Hepatocyte (in vitro differentiated cells): ENCODE measurements at regions not wholly inside any gene's neighbourhood (a gene's known extent, or its start where the extent isn't known, plus 50 kb on each side); places are given as distances from the start of the nearest gene placed in this dataset.

Experiments used
- DNase-seq: peaks from one replicate; pipeline ENCODE4 v3.0.0-alpha.2; 2016; ENCODE audit warnings: low spot score
- H2AFZ ChIP-seq: fragments of 200-600 bp; sonication (generic); 2 replicates; pipeline ENCODE4 v1.6.0; 2016; ENCODE audit warnings: antibody characterized with exemption, mild to moderate bottlenecking
- H3K27ac ChIP-seq: fragments of 200-600 bp; sonication (generic); 2 replicates; pipeline ENCODE4 v1.5.1; 2016; ENCODE audit warnings: mild to moderate bottlenecking
- H3K27me3 ChIP-seq: fragments of 200-600 bp; sonication (generic); 2 replicates; pipeline ENCODE4 v1.6.1; 2016
- H3K36me3 ChIP-seq: fragments of 200-600 bp; sonication (generic); replicated peaks from 2 replicates; pipeline ENCODE4 v1.5.1; 2016; ENCODE audit warnings: low read depth; ENCODE audit not compliant: insufficient read depth
- H3K4me1 ChIP-seq: fragments of 200-600 bp; sonication (generic); 2 replicates; pipeline ENCODE4 v1.5.1; 2016; ENCODE audit warnings: mild to moderate bottlenecking, moderate library complexity; ENCODE audit not compliant: insufficient read depth
- H3K4me2 ChIP-seq: fragments of 200-600 bp; sonication (generic); 2 replicates; pipeline ENCODE4 v1.6.0; 2016
- H3K4me3 ChIP-seq: fragments of 200-600 bp; sonication (generic); 2 replicates; pipeline ENCODE4 v1.5.1; 2016; ENCODE audit warnings: mild to moderate bottlenecking
- H3K79me2 ChIP-seq: fragments of 200-600 bp; sonication (generic); 2 replicates; pipeline ENCODE4 v1.6.0; 2017; ENCODE audit warnings: mild to moderate bottlenecking
- H3K9me2 ChIP-seq: fragments of 200-600 bp; sonication (generic); replicated peaks from 2 replicates; pipeline ENCODE4 v1.6.0; 2017; ENCODE audit warnings: mild to moderate bottlenecking; ENCODE audit not compliant: insufficient read depth
- H3K9me3 ChIP-seq: fragments of 200-600 bp; sonication (generic); 2 replicates; pipeline ENCODE4 v1.5.1; 2016; ENCODE audit warnings: low read depth, mild to moderate bottlenecking
- H4K20me1 ChIP-seq: fragments of 200-600 bp; sonication (generic); 2 replicates; pipeline ENCODE4 v1.6.0; 2016; ENCODE audit warnings: mild to moderate bottlenecking; ENCODE audit not compliant: insufficient read depth, poor library complexity, severe bottlenecking
- EZH2 ChIP-seq: fragments of 200-600 bp; sonication (generic); IDR thresholded peaks from 2 replicates; pipeline ENCODE4 v1.6.1; 2016; ENCODE audit warnings: antibody characterized with exemption, mild to moderate bottlenecking, borderline replicate concordance
- EZH2phosphoT487 ChIP-seq: fragments of 200-600 bp; sonication (generic); IDR thresholded peaks from one replicate; pipeline ENCODE4 v1.6.1; 2018; ENCODE audit warnings: antibody characterized with exemption, mild to moderate bottlenecking, low read depth, moderate library complexity; ENCODE audit not compliant: unreplicated experiment, severe bottlenecking
- WGBS: methylation state at CpG from one replicate; pipeline ENCODE4 v1.1.6; 2016; ENCODE audit warnings: low lambda C conversion rate; ENCODE audit errors: missing lambda C conversion rate; 5-methylcytosine and 5-hydroxymethylcytosine counted together
- TF ChIP-seq, protein P1 (sequence below): fragments of 200-600 bp; sonication (generic); IDR thresholded peaks from 2 replicates; pipeline ENCODE4 v1.5.1; 2016; ENCODE audit warnings: antibody characterized with exemption, mild to moderate bottlenecking; ENCODE audit not compliant: poor library complexity

- Histone ChIP-seq H3K36me3 (no peaks in the 10 kb centered on the region), H2AFZ (no peak overlapping the region), H3K79me2 (no peaks in the 10 kb centered on the region), H3K4me2 (no peak overlapping the region), H3K9me2 (no peaks in the 10 kb centered on the region), H3K4me3 (no peak overlapping the region), H3K27ac (no peak overlapping the region), H3K9me3 (no peaks in the 10 kb centered on the region), H3K27me3 (no peaks in the 10 kb centered on the region), H3K4me1 (no peaks in the 10 kb centered on the region), H4K20me1 (no peaks in the 10 kb centered on the region)
- no peak for TF ChIP-seq EZH2phosphoT487
- no peak for TF ChIP-seq EZH2
- TF ChIP-seq, protein P1, sequence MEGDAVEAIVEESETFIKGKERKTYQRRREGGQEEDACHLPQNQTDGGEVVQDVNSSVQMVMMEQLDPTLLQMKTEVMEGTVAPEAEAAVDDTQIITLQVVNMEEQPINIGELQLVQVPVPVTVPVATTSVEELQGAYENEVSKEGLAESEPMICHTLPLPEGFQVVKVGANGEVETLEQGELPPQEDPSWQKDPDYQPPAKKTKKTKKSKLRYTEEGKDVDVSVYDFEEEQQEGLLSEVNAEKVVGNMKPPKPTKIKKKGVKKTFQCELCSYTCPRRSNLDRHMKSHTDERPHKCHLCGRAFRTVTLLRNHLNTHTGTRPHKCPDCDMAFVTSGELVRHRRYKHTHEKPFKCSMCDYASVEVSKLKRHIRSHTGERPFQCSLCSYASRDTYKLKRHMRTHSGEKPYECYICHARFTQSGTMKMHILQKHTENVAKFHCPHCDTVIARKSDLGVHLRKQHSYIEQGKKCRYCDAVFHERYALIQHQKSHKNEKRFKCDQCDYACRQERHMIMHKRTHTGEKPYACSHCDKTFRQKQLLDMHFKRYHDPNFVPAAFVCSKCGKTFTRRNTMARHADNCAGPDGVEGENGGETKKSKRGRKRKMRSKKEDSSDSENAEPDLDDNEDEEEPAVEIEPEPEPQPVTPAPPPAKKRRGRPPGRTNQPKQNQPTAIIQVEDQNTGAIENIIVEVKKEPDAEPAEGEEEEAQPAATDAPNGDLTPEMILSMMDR, result no peak
- 78% methylated on average over 1 of the region's 1 CpG for WGBS
- no peak for DNase-seq
Measured at GRCh38 chr9:32843295-32843694, 60.0 kb downstream of the TMEM215 start.

- Histone ChIP-seq H4K20me1 (no peaks in the 10 kb centered on the region), H2AFZ (no peak overlapping the region), H3K36me3 (no peaks in the 10 kb centered on the region), H3K4me1 (no peaks in the 10 kb centered on the region), H3K9me2 (no peaks in the 10 kb centered on the region), H3K79me2 (no peaks in the 10 kb centered on the region), H3K4me2 (no peak overlapping the region), H3K27ac (no peak overlapping the region), H3K9me3 (no peaks in the 10 kb centered on the region), H3K4me3 (no peak overlapping the region), H3K27me3 (peaks cover 1% of the 10 kb centered on the region)
- no peak for DNase-seq
- no peak for TF ChIP-seq EZH2phosphoT487
- TF ChIP-seq, protein P1, result no peak
- TF ChIP-seq EZH2, result no peak
- 90% methylated on average over 6 of the region's 6 CpGs for whole genome bisulfite sequencing
Measured at GRCh38 chr9:32844259-32844658, 60.9 kb downstream of the TMEM215 start.

GRCh38 chr9:32854271-32854670 lies 70.9 kb downstream of the TMEM215 start:
- no peak for DNase-seq
- Histone ChIP-seq H4K20me1 (no peaks in the 10 kb centered on the region), H3K36me3 (no peaks in the 10 kb centered on the region), H3K79me2 (no peaks in the 10 kb centered on the region), H3K9me3 (no peaks in the 10 kb centered on the region), H3K4me3 (no peak overlapping the region), H3K27me3 (peaks cover 3% of the 10 kb centered on the region), H3K4me2 (no peak overlapping the region), H3K27ac (no peak overlapping the region), H3K9me2 (no peaks in the 10 kb centered on the region), H2AFZ (no peak overlapping the region), H3K4me1 (no peaks in the 10 kb centered on the region)
- WGBS, result 82% methylated on average over 3 of the region's 3 CpGs
- TF ChIP-seq EZH2 (no peak), EZH2phosphoT487 (no peak)
- TF ChIP-seq, protein P1, result no peak

DNA sequence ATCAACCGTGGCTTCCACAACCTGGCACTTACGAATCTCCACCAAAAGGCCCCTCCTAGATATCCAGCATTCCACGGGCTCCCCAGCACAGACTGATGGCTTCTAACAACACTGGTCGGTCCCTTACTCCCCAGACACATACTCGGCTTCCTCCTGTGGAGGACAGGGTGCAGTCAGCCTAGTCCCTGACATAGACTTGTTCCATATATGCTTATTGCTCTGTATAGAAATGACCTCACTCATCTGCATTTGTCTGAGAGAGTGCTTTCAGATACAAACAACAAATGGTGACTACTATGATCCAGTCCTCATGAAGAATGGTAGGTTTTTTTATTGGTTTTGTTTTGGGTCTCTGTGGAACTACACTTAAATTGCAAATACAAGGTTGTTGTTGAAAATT lies 72.4 kb downstream of the TMEM215 start:
- Histone ChIP-seq H4K20me1 (no peaks in the 10 kb centered on the region), H3K79me2 (no peaks in the 10 kb centered on the region), H3K4me1 (no peaks in the 10 kb centered on the region), H3K27me3 (no peaks in the 10 kb centered on the region), H3K4me3 (no peak overlapping the region), H2AFZ (no peak overlapping the region), H3K27ac (no peak overlapping the region), H3K4me2 (no peak overlapping the region), H3K36me3 (no peaks in the 10 kb centered on the region), H3K9me3 (no peaks in the 10 kb centered on the region), H3K9me2 (no peaks in the 10 kb centered on the region)
- 77% methylated on average over 5 of the region's 5 CpGs for WGBS
- DNase-seq, result no peak
- TF ChIP-seq, protein P1, result no peak
- TF ChIP-seq EZH2phosphoT487 (no peak), EZH2 (no peak)
